PC-3 (cell line): ENCODE measurements at regions not wholly inside any gene's neighbourhood (a gene's known extent, or its start where the extent isn't known, plus 50 kb on each side); places are given as distances from the start of the nearest gene placed in this dataset.
"Not testable (repeated sequence)": the region's sequence is repeated elsewhere in the genome, so short reads cannot be mapped to it uniquely, and the experiment has no call there.

ENCODE experiments used
- ATAC-seq: fragments of 200-7000 bp; cut with Tn5 transposase; 2 replicates; pipeline ENCODE4 v1.9.1; 2020; ENCODE audit warnings: mild to moderate bottlenecking, moderate library complexity
- BruUV-seq: library from RNA; stranded (reverse); fragments of 400-500 nt; replicated peaks from 2 replicates; lab custom pipeline; 2021; lab: Mats Ljungman, UMichigan
- CTCF ChIA-PET: fragments of 300-600 bp; sonication (Branson Sonifier 250); formaldehyde crosslinking; loops from one replicate; lab custom pipeline; 2022; ENCODE audit warnings: antibody characterized with exemption; lab: Charles Lee
- POLR2A ChIA-PET: fragments of 300-600 bp; sonication (Branson Sonifier 250); formaldehyde crosslinking; loops from one replicate; lab custom pipeline; 2022; ENCODE audit warnings: antibody characterized with exemption; ENCODE audit not compliant: unreplicated experiment; lab: Charles Lee
- DNase-seq: peaks from one replicate; pipeline ENCODE4 v3.0.0-alpha.2; 2015
- H2AFZ ChIP-seq: fragments of 300-600 bp; sonication (generic); 2 replicates; pipeline ENCODE4 v1.6.0; 2016; ENCODE audit warnings: antibody characterized with exemption, low read length
- H3F3A ChIP-seq: fragments of 300-600 bp; sonication (generic); one replicate; pipeline ENCODE4 v1.6.0; 2017; ENCODE audit warnings: antibody characterized with exemption, low read length, control low read depth, mild to moderate bottlenecking; ENCODE audit not compliant: unreplicated experiment
- H3K27ac ChIP-seq: fragments of 300-600 bp; sonication (generic); 2 replicates; pipeline ENCODE4 v1.5.1; 2016; ENCODE audit warnings: mild to moderate bottlenecking, low read length
- H3K27me3 ChIP-seq: fragments of 300-600 bp; sonication (generic); 2 replicates; pipeline ENCODE4 v1.6.1; 2016; ENCODE audit warnings: low read length, mixed read lengths
- H3K36me3 ChIP-seq: fragments of 300-600 bp; sonication (generic); 2 replicates; pipeline ENCODE4 v1.6.1; 2016; ENCODE audit warnings: low read depth, mixed run types, low read length, mixed read lengths
- H3K4me1 ChIP-seq: fragments of 300-600 bp; sonication (generic); 2 replicates; pipeline ENCODE4 v1.5.1; 2016; ENCODE audit warnings: low read length; ENCODE audit not compliant: insufficient read depth
- H3K4me2 ChIP-seq: fragments of 300-600 bp; sonication (generic); 2 replicates; pipeline ENCODE4 v1.6.0; 2016; ENCODE audit warnings: low read length
- H3K4me3 ChIP-seq: fragments of 300-600 bp; sonication (generic); 2 replicates; pipeline ENCODE4 v1.5.1; 2016; ENCODE audit warnings: mild to moderate bottlenecking, low read length, mixed read lengths
- H3K79me2 ChIP-seq: fragments of 300-600 bp; sonication (generic); 2 replicates; pipeline ENCODE4 v1.6.1; 2017; ENCODE audit warnings: low read length, mixed read lengths
- H3K9ac ChIP-seq: fragments of 300-600 bp; sonication (generic); 2 replicates; pipeline ENCODE4 v1.6.0; 2016; ENCODE audit warnings: mild to moderate bottlenecking, low read length
- H3K9me2 ChIP-seq: fragments of 300-600 bp; sonication (generic); replicated peaks from 2 replicates; pipeline ENCODE4 v1.6.1; 2016; ENCODE audit warnings: mixed run types, low read length, mixed read lengths
- H3K9me3 ChIP-seq: fragments of 300-600 bp; sonication (generic); 2 replicates; pipeline ENCODE4 v1.6.1; 2016; ENCODE audit warnings: low read length, mixed read lengths
- H4K20me1 ChIP-seq: fragments of 300-600 bp; sonication (generic); 2 replicates; pipeline ENCODE4 v1.6.1; 2016; ENCODE audit warnings: low read length, mixed read lengths
- EZH2 ChIP-seq: fragments of 300-600 bp; sonication (generic); IDR thresholded peaks from one replicate; pipeline ENCODE4 v1.6.1; 2017; ENCODE audit warnings: antibody characterized with exemption, mild to moderate bottlenecking, low read length; ENCODE audit not compliant: unreplicated experiment
- EZH2phosphoT487 ChIP-seq: fragments of 300-600 bp; sonication (generic); IDR thresholded peaks from 2 replicates; pipeline ENCODE4 v1.6.1; 2018; ENCODE audit warnings: mild to moderate bottlenecking, antibody characterized with exemption, low read length, borderline replicate concordance
- intact Hi-C: fragments of 100-400 bp; cut with micrococcal nuclease; formaldehyde crosslinking; loops from 2 replicates; pipeline ENCODE4 v1.9.0; 2023
- TF ChIP-seq, protein P1 (sequence below): fragments of 300-600 bp; sonication (generic); conservative IDR thresholded peaks from 2 replicates; pipeline ENCODE4 v1.5.1; 2017; ENCODE audit warnings: antibody characterized with exemption, low read depth, mild to moderate bottlenecking, low read length

DNA sequence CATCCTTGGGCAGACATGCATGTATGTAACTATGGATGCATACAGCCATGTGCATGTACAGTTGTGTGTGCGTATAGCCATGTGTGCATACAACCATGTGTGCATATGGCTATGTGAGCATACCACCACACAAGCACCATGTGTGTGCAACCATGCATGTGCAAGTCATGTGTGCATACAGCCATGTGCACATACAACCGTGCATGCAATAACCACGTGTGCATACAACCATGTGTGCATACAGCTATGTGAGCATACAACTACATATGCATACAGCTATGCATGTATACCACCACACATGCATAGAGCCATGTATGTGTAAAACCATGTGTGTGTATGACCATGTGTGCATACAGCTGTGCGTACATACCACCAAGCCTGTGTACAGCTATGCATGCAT is 185.7 kb downstream of the BANP start:
- H3K4me2 ChIP-seq, POLR2A ChIA-PET, H3F3A ChIP-seq, H2AFZ ChIP-seq, H3K9me3 ChIP-seq, H4K20me1 ChIP-seq, CTCF ChIA-PET, H3K9ac ChIP-seq, H3K36me3 ChIP-seq, H3K79me2 ChIP-seq, BruUV-seq, H3K27me3 ChIP-seq, H3K4me3 ChIP-seq, DNase-seq, H3K27ac ChIP-seq, intact Hi-C loops, H3K4me1 ChIP-seq, H3K9me2 ChIP-seq, ATAC-seq: not testable (repeated sequence)

DNA sequence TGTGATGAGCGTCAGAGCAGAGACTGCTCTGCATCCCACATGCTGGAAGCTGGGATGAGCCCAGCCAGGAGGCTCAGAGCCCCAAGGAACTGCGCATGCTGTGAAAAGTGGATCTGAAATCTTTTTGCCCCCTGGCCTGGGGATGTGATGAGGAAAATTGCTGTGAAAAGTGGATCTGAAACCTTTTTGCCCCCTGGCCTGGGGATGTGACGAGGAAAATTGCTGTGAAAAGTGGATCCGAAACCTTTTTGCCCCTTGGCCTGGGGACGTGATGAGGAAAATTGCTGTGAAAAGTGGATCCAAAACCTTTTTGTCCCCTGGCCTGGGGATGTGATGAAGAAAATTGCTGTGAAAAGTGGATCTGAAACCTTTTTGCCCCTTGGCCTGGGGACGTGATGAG is 187.9 kb downstream of the BANP start:
- H3K4me2 ChIP-seq, BruUV-seq, intact Hi-C loops, H3K36me3 ChIP-seq, H3K9me2 ChIP-seq, DNase-seq, H3K9ac ChIP-seq, H3K27me3 ChIP-seq, CTCF ChIA-PET, H3K4me1 ChIP-seq, H3K9me3 ChIP-seq, H4K20me1 ChIP-seq, H3F3A ChIP-seq, ATAC-seq, H3K4me3 ChIP-seq, POLR2A ChIA-PET, H2AFZ ChIP-seq, H3K79me2 ChIP-seq, H3K27ac ChIP-seq: not testable (repeated sequence)

DNA sequence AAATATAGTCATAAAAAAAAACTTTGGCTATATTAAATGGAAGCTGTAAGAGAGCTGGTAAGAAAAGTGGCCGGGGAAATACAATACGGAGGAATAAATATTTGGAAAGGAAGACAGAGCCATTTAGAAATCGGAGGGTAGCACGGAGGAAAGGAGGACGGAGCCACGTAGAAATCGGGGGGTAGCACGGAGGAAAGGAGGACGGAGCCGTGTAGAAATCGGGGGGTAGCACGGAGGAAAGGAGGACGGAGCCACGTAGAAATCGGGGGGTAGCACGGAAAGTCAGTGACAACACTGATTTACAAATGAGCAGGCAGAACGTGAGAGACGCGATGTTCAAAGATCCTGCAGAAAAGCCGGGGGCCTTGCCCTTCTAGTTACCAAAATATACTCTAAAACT is 189.0 kb downstream of the BANP start:
- POLR2A ChIA-PET, ATAC-seq, CTCF ChIA-PET, H4K20me1 ChIP-seq, H3K4me1 ChIP-seq, H3K9ac ChIP-seq, H3K79me2 ChIP-seq, H3K27me3 ChIP-seq, H3K4me2 ChIP-seq, DNase-seq, intact Hi-C loops, H3K4me3 ChIP-seq, H3K9me3 ChIP-seq, H3K27ac ChIP-seq, H3K9me2 ChIP-seq, H3F3A ChIP-seq, BruUV-seq, H3K36me3 ChIP-seq, H2AFZ ChIP-seq: not testable (repeated sequence)

DNA sequence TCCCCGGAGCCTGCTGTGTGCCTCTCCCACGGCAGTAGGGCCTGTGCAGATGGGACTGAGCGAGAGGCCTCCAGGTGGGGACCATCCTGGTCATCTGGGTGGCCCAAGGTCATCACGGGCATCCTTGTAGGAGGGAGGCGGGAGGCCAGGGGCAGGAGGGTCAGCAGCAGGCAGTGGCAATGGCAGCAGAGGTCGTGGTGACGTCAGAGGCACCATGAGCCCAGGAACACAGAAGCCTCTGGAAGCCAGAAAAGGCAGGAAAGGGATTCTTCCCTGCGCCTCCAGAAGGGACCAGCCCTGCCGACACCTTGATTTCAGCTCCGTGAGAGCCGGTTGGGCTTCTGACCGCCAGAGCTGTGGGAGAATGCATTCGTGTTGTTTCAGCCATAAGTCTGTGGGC is 190.3 kb downstream of the BANP start:
- Histone ChIP-seq H3K4me1 (no peaks in the 10 kb centered on the region), H4K20me1 (no peaks in the 10 kb centered on the region), H3K9me2 (no peaks in the 10 kb centered on the region), H3K4me2 (no peak overlapping the region), H3K9me3 (no peaks in the 10 kb centered on the region), H3F3A (no peaks in the 10 kb centered on the region), H3K79me2 (no peaks in the 10 kb centered on the region), H2AFZ (no peak overlapping the region), H3K9ac (no peak overlapping the region), H3K27me3 (no peaks in the 10 kb centered on the region), H3K27ac (no peak overlapping the region), H3K4me3 (no peak overlapping the region), H3K36me3 (no peaks in the 10 kb centered on the region)
- intact Hi-C loops: no loop called here
- POLR2A ChIA-PET: no interaction called here
- no TSS peak for BruUV-seq
- DNase-seq (no peak), ATAC-seq (no peak)
- TF ChIP-seq EZH2 (no peak), EZH2phosphoT487 (no peak)
- TF ChIP-seq, protein P1, sequence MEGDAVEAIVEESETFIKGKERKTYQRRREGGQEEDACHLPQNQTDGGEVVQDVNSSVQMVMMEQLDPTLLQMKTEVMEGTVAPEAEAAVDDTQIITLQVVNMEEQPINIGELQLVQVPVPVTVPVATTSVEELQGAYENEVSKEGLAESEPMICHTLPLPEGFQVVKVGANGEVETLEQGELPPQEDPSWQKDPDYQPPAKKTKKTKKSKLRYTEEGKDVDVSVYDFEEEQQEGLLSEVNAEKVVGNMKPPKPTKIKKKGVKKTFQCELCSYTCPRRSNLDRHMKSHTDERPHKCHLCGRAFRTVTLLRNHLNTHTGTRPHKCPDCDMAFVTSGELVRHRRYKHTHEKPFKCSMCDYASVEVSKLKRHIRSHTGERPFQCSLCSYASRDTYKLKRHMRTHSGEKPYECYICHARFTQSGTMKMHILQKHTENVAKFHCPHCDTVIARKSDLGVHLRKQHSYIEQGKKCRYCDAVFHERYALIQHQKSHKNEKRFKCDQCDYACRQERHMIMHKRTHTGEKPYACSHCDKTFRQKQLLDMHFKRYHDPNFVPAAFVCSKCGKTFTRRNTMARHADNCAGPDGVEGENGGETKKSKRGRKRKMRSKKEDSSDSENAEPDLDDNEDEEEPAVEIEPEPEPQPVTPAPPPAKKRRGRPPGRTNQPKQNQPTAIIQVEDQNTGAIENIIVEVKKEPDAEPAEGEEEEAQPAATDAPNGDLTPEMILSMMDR: no peak
- CTCF ChIA-PET: no interaction called here

DNA sequence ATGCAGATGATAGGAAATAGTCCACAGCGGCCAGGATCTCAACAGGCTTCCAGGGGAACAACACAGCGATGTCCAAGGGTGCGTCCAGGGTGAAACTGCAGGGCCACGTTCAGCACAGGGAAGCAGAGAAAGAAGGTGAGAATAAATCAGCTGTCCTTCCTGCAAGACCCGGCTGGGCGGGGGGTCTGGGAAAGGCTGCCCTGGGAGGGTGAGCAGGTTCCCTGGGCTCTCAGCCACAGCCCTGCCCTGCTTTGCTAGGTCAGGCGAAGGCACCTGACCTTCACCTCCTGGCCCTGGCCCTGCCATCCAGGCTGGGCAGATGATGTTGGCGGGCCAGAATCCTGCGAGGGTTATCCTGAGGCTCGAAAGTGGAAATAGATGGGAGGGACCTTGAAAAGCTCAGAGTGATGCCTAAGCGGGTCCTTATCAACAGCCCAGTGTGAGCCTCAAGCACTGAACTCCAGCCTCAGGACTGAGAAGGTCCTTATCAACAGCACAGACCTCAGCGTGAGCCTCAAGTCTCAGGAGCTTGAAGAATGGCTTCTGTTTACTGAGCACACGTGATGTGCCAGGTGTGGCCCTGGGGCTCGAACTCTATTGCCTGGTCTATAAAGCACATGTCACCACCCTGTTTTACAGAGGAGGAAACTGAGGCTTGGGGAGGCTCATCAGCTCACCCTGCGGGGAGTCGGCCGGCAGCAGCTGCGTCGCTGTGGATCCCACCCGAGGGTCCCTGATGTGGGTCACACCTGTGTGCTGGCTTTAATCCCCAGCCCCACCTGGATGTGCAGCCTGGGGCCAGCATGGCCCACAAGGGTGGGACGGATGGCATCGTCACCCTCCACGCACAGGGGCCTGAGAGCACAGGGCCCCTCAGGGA is 191.1 kb downstream of the BANP start:
- H3K79me2 ChIP-seq, intact Hi-C loops, CTCF ChIA-PET, BruUV-seq, POLR2A ChIA-PET, H2AFZ ChIP-seq, H3K27me3 ChIP-seq, H3K4me1 ChIP-seq, H3K36me3 ChIP-seq, H3K9me2 ChIP-seq, H3K27ac ChIP-seq, H3K9me3 ChIP-seq, H3K9ac ChIP-seq, H3F3A ChIP-seq, DNase-seq, H3K4me3 ChIP-seq, H4K20me1 ChIP-seq, H3K4me2 ChIP-seq, ATAC-seq: not testable (repeated sequence)
